ENCODE measurements at regions not wholly inside any gene's neighbourhood (a gene's known extent, or its start where the extent isn't known, plus 50 kb on each side); places are given as distances from the start of the nearest gene placed in this dataset.
"Not testable (repeated sequence)": the region's sequence is repeated elsewhere in the genome, so short reads cannot be mapped to it uniquely, and the experiment has no call there.

- TF ChIP-seq CTCF (IDR thresholded peaks at IDR 0.05; ENCODE audit: insufficient read depth, low read length); GABPA (IDR thresholded peaks at IDR 0.05; ENCODE audit: low read depth): not testable (repeated sequence)
Observed at GRCh38 chr13:69221633-69222498, 885.8 kb upstream of the ATXN8OS start.

Data from HL-60 (cell line).